DMS 273 (cell line): ENCODE measurements at regions not wholly inside any gene's neighbourhood (a gene's known extent, or its start where the extent isn't known, plus 50 kb on each side); places are given as distances from the start of the nearest gene placed in this dataset.
A peak's percentile ranks its signal among the peaks of the same experiment; 100 is the strongest.

Source experiments
- DNase-seq: peaks from one replicate; lab custom pipeline; 2025; ENCODE audit not compliant: unreplicated experiment; lab: John Stamatoyannopoulos, UW

DNA sequence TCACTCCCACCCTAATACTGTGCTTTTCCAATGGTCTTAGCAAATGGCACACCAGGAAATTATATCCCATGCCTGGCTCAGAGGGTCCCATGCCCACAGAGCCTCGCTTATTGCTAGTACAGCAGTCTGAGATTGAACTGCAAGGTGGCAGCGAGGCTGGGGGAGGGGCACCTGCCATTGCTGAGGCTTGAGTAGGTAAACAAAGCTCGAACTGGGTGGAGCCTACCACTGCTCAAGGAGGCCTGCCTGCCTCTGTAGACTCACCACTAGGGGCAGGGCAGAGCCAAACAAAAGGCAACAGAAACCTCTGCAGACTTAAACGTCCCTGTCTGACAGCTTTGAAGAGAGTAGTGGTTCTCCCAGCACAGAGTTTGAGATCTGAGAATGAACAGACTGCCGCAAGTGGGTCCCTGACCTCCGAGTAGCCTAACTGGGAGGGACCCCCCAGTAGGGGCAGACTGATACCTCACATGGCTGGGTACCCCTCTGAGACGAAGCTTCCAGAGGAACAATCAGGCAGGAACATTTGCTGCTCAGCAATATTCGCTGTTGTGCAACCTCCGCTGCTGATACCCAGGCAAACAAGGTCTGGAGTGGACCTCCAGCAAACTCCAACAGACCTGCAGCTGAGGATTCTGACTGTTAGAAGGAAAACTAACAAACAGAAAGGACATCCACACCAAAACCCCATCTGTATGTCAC lies 150.7 kb upstream of the FOXA2 start:
- peak; percentile 28 for DNase-seq

- DNase-seq = no peak
Measured at GRCh38 chr20:22740829-22741228, 156.5 kb upstream of the FOXA2 start.

GRCh38 chr20:22744341-22745193 lies 160.2 kb upstream of the FOXA2 start:
- no peak for DNase-seq

- DNase-seq = no peak
Measured at GRCh38 chr20:22745194-22745500, 160.8 kb upstream of the FOXA2 start.

DNA sequence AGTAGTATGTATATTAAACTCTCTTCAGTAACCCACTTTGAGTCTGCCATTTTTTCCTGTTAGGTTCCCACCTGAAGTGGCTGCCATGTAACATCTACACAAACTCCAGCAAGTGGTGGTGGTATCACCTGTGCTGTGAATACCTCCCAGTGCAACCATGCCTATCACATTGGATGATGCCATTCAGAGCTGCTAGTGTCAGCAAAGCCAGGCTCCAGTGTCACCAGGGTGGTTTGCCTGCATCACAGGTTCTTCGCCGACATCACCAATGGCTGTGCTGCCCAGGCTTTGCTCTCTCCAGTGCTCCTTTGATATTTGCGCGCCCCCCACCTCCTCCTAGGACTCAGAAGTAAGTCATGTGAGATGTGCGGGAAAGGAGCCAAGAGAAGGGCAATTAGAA lies 162.6 kb upstream of the FOXA2 start:
- no peak for DNase-seq

DNA sequence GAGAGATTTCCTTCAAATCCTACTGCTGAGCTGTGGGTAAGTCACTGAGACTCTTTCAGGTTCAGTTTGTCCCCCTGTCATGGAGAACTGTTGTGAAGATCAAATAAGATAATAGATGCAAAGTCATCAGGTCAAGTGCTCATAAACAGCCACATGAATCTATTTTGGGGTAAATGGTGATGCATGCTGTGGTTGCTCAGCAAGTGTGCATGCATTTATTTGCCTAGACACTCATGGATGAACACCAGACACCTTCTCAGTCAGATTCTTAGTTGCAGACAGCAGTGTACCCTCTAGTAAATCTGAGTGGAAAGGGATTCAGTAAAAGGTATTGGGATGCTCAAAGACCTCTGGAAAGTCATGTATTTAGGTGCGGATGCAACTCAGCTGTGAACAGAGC lies 168.0 kb upstream of the FOXA2 start:
- no peak for DNase-seq

GRCh38 chr20:22757424-22758183 lies 173.2 kb upstream of the FOXA2 start:
- no peak for DNase-seq

DNA sequence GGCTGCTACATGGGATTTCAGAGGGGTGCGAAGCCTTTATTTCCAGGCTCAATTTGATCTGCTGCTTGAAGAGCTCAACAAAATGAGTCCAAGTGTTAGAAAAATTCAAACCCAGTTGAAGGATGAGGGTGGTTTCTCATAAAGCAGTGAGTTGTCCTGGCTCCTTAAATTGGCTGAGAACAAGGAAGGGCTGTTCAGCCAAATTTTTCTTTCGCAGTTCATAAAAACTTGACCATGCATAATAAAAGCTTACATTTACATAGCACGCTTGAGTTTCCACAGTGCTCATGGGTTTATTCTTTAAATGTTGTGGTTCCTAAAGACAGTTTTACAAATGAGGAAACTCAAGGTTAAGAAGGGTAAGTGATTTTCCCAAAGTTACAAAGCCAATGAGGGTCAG lies 174.4 kb upstream of the FOXA2 start:
- DNase-seq = no peak

- DNase-seq = no peak
Measured at GRCh38 chr20:22762576-22763256, 178.3 kb upstream of the FOXA2 start.

- no peak for DNase-seq
Measured at GRCh38 chr20:22763257-22763906, 179.0 kb upstream of the FOXA2 start.

- DNase-seq = no peak
Measured at GRCh38 chr20:22768266-22769178, 184.2 kb upstream of the FOXA2 start.

DNA sequence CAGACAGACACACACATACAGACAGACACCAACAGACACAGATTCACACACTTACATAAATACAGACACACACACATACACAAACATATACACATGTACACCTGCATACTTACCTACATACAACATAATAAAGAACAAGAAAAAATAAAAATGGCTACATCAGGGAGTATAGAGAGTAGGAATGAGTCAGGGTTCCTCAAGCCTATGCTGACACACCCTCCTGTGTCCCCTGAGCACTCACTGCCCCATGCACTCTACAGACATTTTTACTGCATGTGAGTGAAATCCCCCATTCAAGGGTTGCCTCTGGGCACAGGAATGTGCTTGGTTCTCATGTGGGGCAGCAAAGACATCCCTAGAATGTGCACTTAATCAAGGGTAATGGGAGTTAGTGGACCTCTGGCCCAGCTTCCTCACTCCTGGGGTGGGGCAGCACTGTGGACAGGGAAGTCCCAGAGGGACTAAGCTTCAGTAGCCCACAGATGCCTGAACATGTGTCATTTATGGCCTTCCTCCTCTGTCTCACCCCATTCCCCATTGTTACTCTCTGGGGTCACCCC lies 185.9 kb upstream of the FOXA2 start:
- no peak for DNase-seq

DNA sequence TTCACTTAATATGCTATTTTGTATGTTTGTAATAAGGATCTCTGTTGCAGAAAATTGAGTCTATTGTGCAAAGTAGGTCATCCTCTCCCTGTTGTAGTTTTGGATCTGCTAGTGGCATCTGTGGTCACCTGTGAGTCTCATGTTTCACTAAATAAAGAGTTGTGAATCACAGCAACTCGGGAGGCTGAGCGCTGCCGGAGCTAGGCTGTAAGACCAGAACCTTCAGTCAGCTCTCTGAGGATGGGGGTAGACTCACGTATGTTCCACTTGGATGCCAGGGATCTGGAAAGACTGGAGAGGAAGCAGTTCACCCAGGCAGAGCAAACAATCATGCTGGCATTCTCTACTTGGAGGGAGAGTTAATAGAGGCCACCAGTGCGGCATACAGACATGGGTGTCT lies 187.3 kb upstream of the FOXA2 start:
- DNase-seq = no peak

DNA sequence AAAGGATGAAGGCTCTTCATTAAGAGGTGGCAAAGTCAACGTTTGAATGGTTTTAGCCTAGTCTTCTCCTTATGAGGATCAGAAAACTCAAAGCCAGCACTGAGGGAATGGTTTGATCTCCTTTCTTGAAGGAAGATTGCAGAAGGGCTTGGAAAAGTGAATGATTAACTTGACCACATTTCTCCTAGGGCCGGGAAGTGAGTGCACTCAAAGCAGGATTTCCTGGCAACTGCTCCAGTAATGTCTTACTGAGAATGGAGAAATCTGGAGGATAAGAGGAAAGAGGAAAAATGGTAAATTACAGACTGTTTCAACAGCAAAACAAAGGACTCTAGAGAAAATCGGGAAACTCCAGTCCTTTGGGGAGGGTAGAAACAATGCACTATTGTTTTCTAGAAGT lies 189.0 kb upstream of the FOXA2 start:
- no peak for DNase-seq

GRCh38 chr20:22775256-22775655 lies 190.9 kb upstream of the FOXA2 start:
- no peak for DNase-seq

DNA sequence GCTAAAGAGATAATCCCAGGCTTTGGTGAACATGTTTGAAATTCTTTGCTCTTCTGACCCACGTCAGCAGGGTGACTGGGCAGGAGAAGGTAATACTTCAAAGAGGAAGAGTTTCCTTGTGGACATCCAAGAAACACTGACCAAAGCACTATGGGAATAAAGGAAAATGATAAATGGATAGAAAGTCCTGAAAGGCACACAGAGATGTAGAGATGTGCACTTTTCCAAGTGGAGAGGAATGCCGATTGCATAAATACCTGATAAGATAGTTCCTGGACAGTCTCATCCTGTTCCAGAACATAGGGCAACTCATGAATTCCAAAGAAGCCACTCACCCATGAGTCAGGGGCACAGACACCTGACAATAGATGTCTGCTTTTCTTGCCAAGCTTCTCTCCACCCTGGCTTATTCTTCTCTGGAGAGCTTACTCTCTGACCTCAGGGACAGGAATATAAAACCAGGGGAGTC lies 191.3 kb upstream of the FOXA2 start:
- DNase-seq = no peak

GRCh38 chr20:22776369-22776768 lies 192.0 kb upstream of the FOXA2 start:
- DNase-seq = no peak

DNA sequence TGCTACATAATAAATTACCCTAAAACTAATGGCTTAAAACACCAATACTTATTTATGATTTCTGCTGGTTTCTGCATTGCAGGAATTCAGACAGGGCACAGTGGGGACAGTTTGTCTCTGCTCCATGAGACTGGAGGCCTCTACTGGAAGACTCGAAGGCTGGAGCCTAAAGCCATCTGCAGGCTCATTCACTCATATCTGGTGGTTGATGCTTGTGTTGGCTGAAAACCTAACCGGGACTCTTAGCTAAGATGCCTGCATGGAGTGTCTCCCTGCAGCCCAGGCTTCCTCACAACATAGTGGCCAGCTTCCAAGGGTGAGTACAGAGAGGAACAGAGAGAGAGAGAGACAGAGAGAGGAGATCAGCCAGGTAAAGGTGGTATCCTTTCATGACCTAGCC lies 195.5 kb upstream of the FOXA2 start:
- DNase-seq = no peak

GRCh38 chr20:22781869-22782268 lies 197.5 kb upstream of the FOXA2 start:
- DNase-seq = no peak
